CD14-positive monocyte (primary cell): ENCODE measurements at regions not wholly inside any gene's neighbourhood (a gene's known extent, or its start where the extent isn't known, plus 50 kb on each side); places are given as distances from the start of the nearest gene placed in this dataset.

ENCODE experiments used
- DNase-seq, 3 donors: peaks; one replicate each; pipeline ENCODE4 v3.0.0-alpha.2; 2011 to 2022
- H2AFZ ChIP-seq: 2 replicates; pipeline ENCODE4 v1.6.0; 2012; ENCODE audit warnings: mild to moderate bottlenecking, low read depth, low read length, inconsistent platforms; ENCODE audit not compliant: insufficient read depth, poor library complexity, severe bottlenecking
- H3K27ac ChIP-seq, 2 donors: 1 replicate in 1 of 2; 2 replicates in 1 of 2; pipeline ENCODE4 v1.5.1; 2012 to 2013; ENCODE audit warnings: low read length in 2 of 2, control low read depth in 1 of 2, inconsistent platforms in 1 of 2, low read depth in 1 of 2, mild to moderate bottlenecking in 1 of 2
- H3K27me3 ChIP-seq, 2 donors: one replicate each; pipeline versions ENCODE4 v1.6.0 to v1.6.1; 2011 to 2013; ENCODE audit warnings: low read length in 2 of 2; ENCODE audit not compliant: control insufficient read depth in 2 of 2, insufficient read depth in 2 of 2
- H3K36me3 ChIP-seq, 2 donors: replicated peaks in 1 of 2; 1 replicate in 1 of 2; 2 replicates in 1 of 2; pipeline versions ENCODE4 v1.5.1 to v1.6.1; 2012 to 2013; ENCODE audit warnings: low read length in 2 of 2, control low read depth in 1 of 2, inconsistent platforms in 1 of 2, mild to moderate bottlenecking in 1 of 2; ENCODE audit not compliant: insufficient read depth in 2 of 2, control insufficient read depth in 1 of 2
- H3K4me1 ChIP-seq, 2 donors: 1 replicate in 1 of 2; 2 replicates in 1 of 2; pipeline versions ENCODE4 v1.5.1 to v1.6.1; 2012 to 2013; ENCODE audit warnings: low read length in 2 of 2, control low read depth in 1 of 2, inconsistent platforms in 1 of 2, mild to moderate bottlenecking in 1 of 2, moderate library complexity in 1 of 2; ENCODE audit not compliant: insufficient read depth in 2 of 2, control insufficient read depth in 1 of 2
- H3K4me2 ChIP-seq: replicated peaks from 2 replicates; pipeline ENCODE3; 2012; ENCODE audit warnings: low read length, moderate library complexity, mild to moderate bottlenecking; ENCODE audit not compliant: poor library complexity, severe bottlenecking; ENCODE audit errors: extremely low read depth
- H3K4me3 ChIP-seq, 3 experiments: fragments of 200-600 bp in 1 of 3; sonication (generic) in 1 of 3; replicated peaks in 1 of 3; 1 replicate in 2 of 3; 2 replicates in 1 of 3; pipeline ENCODE4 v1.5.1; 2011 to 2013; ENCODE audit warnings: low read length in 3 of 3, mild to moderate bottlenecking in 3 of 3, control low read depth in 2 of 3, low read depth in 2 of 3, inconsistent platforms in 1 of 3, moderate library complexity in 1 of 3
- H3K79me2 ChIP-seq: 2 replicates; pipeline ENCODE4 v1.6.0; 2012; ENCODE audit warnings: mild to moderate bottlenecking, control low read depth, inconsistent platforms, low read length, moderate library complexity; ENCODE audit not compliant: insufficient read depth
- H3K9ac ChIP-seq: 2 replicates; pipeline ENCODE4 v1.6.0; 2017; ENCODE audit warnings: low read length, mild to moderate bottlenecking; ENCODE audit not compliant: insufficient read depth, poor library complexity, severe bottlenecking
- H3K9me3 ChIP-seq, 2 donors: replicated peaks in 1 of 2; 1 replicate in 1 of 2; 2 replicates in 1 of 2; pipeline versions ENCODE4 v1.5.1 to v1.6.1; 2012 to 2013; ENCODE audit warnings: low read length in 2 of 2, control low read depth in 1 of 2; ENCODE audit not compliant: control insufficient read depth in 1 of 2, insufficient read depth in 1 of 2
- H4K20me1 ChIP-seq: 2 replicates; pipeline ENCODE4 v1.6.0; 2012; ENCODE audit warnings: mild to moderate bottlenecking, low read length, control low read depth, moderate library complexity; ENCODE audit not compliant: insufficient read depth
- H3K27ac Mint-ChIP-seq, 7 donors: one replicate each; pipeline ENCODE4 v1.8.0; 2020; ENCODE audit warnings: mild to moderate bottlenecking in 7 of 7, mixed read lengths in 7 of 7, moderate library complexity in 6 of 7, inconsistent platforms in 2 of 7
- H3K27me3 Mint-ChIP-seq, 3 donors: one replicate each; pipeline ENCODE4 v1.8.0; 2021 to 2022; ENCODE audit warnings: low read depth in 3 of 3, mild to moderate bottlenecking in 3 of 3, mixed read lengths in 3 of 3, moderate library complexity in 3 of 3, inconsistent platforms in 1 of 3
- H3K36me3 Mint-ChIP-seq, 2 donors: one replicate each; pipeline ENCODE4 v1.8.0; 2020; ENCODE audit warnings: mixed read lengths in 2 of 2, inconsistent platforms in 1 of 2, mild to moderate bottlenecking in 1 of 2
- H3K4me1 Mint-ChIP-seq: one replicate; pipeline ENCODE4 v1.8.0; 2020; ENCODE audit warnings: mild to moderate bottlenecking, mixed read lengths
- H3K4me3 Mint-ChIP-seq, 2 donors: one replicate each; pipeline ENCODE4 v1.8.0; 2020; ENCODE audit warnings: mild to moderate bottlenecking in 2 of 2, mixed read lengths in 2 of 2, moderate library complexity in 1 of 2
- H3K9me3 Mint-ChIP-seq, 7 donors: one replicate each; pipeline ENCODE4 v1.8.0; 2020 to 2022; ENCODE audit warnings: mixed read lengths in 7 of 7, mild to moderate bottlenecking in 6 of 7, moderate library complexity in 6 of 7, inconsistent platforms in 2 of 7
- CTCF ChIP-seq: fragments of 200-600 bp; IDR thresholded peaks from one replicate; pipeline ENCODE4 v1.8.0; 2022; ENCODE audit warnings: antibody characterized with exemption, mild to moderate bottlenecking
- WGBS: methylation state at CpG from one replicate; pipeline ENCODE4 v1.1.5; 2013; ENCODE audit warnings: missing lambda C conversion rate; ENCODE audit not compliant: insufficient coverage; 5-methylcytosine and 5-hydroxymethylcytosine counted together
- intact Hi-C, 2 donors: fragments of 100-400 bp; cut with micrococcal nuclease; formaldehyde crosslinking; loops; one replicate each; pipeline versions ENCODE4 v1.15.0 to v1.15.1; 2023

GRCh38 chr1:38672692-38673091, 186.9 kb downstream of the RRAGC start:
- Mint-ChIP-seq H3K4me1 (no peaks in the 10 kb centered on the region), H3K27ac (no peak overlapping the region), H3K27me3 (peaks cover 1 to 12% (median 2%) of the 10 kb centered on the region in 3 donors), H3K4me3 (no peak overlapping the region), H3K9me3 (peaks cover 0 to 3% (median 0%) of the 10 kb centered on the region in 7 donors), H3K36me3 (no peaks in the 10 kb centered on the region)
- H4K20me1 ChIP-seq, result no peaks in the 10 kb centered on the region
- no peak for TF ChIP-seq CTCF
- DNase-seq, result no peak
- no peaks in the 10 kb centered on the region for H3K27me3 ChIP-seq
- no peak overlapping the region for H3K9ac ChIP-seq
- H2AFZ ChIP-seq, result no peak overlapping the region
- no peak overlapping the region for H3K27ac ChIP-seq
- no peak overlapping the region for H3K4me3 ChIP-seq
- no peaks in the 10 kb centered on the region for H3K79me2 ChIP-seq
- H3K4me1 ChIP-seq, result no peaks in the 10 kb centered on the region
- WGBS, result 80% methylated on average over 1 of the region's 4 CpGs
- intact Hi-C loops, result no loop called here
- H3K4me2 ChIP-seq, result no peak overlapping the region
- no peaks in the 10 kb centered on the region for H3K36me3 ChIP-seq
- H3K9me3 ChIP-seq, result peaks cover 0 to 1% of the 10 kb centered on the region in 2 donors

- Histone ChIP-seq H4K20me1 (no peaks in the 10 kb centered on the region), H3K79me2 (no peaks in the 10 kb centered on the region), H3K27ac (no peak overlapping the region), H3K4me2 (no peak overlapping the region), H3K4me1 (no peaks in the 10 kb centered on the region), H3K9ac (no peak overlapping the region), H2AFZ (no peak overlapping the region), H3K36me3 (no peaks in the 10 kb centered on the region), H3K4me3 (no peak overlapping the region), H3K27me3 (no peaks in the 10 kb centered on the region), H3K9me3 (peaks cover 0 to 3% of the 10 kb centered on the region in 2 donors)
- Mint-ChIP-seq H3K9me3 (peaks cover 0 to 5% (median 0%) of the 10 kb centered on the region in 7 donors), H3K27me3 (peaks cover 2 to 13% (median 3%) of the 10 kb centered on the region in 3 donors), H3K36me3 (no peaks in the 10 kb centered on the region), H3K4me1 (no peaks in the 10 kb centered on the region), H3K27ac (no peak overlapping the region), H3K4me3 (no peak overlapping the region)
- intact Hi-C loops, result no loop called here
- DNase-seq, result no peak
- no peak for TF ChIP-seq CTCF
- 87% methylated on average over 2 of the region's 8 CpGs for WGBS
Observed at GRCh38 chr1:38671221-38671620, 188.4 kb downstream of the RRAGC start.
